ENCODE measurements at regions not wholly inside any gene's neighbourhood (a gene's known extent, or its start where the extent isn't known, plus 50 kb on each side); places are given as distances from the start of the nearest gene placed in this dataset.

DNA sequence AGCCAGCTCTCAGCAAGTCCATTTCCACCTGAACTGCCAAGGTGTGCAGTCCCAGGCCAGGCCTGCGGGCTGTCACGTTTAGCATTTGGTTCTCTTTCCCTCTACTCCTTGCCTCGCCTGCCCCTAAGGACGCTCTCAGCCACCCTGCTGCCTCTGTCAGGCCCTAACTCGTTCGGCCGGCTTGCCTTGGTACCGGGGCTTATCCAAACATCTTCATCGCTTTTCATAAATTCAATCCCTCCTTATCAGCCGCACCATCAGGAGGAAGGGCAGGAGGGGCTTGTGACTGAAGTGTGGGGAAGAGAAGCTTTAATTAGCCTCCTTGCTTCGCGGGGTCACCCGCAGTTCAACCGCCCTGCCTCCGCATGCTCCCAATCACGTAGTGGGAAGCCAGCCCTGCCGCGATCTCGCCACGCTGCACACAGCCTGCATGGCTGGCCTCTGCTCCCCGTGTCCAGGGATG lies 231.1 kb downstream of the SOX9 start:
- no peaks in the 10 kb centered on the region for H3K27me3 ChIP-seq
- no peaks in the 10 kb centered on the region for H3K79me2 ChIP-seq
- H3K4me2 ChIP-seq = no peak overlapping the region
- no peaks in the 10 kb centered on the region for H4K20me1 ChIP-seq (ENCODE audit: insufficient read depth, poor library complexity, severe bottlenecking)
- no peaks in the 10 kb centered on the region for H3K36me3 ChIP-seq (replicated peaks; ENCODE audit: insufficient read depth, low read depth)
- H3K4me3 ChIP-seq = no peak overlapping the region
- no peak overlapping the region for H2AFZ ChIP-seq
- TF ChIP-seq, protein P1, sequence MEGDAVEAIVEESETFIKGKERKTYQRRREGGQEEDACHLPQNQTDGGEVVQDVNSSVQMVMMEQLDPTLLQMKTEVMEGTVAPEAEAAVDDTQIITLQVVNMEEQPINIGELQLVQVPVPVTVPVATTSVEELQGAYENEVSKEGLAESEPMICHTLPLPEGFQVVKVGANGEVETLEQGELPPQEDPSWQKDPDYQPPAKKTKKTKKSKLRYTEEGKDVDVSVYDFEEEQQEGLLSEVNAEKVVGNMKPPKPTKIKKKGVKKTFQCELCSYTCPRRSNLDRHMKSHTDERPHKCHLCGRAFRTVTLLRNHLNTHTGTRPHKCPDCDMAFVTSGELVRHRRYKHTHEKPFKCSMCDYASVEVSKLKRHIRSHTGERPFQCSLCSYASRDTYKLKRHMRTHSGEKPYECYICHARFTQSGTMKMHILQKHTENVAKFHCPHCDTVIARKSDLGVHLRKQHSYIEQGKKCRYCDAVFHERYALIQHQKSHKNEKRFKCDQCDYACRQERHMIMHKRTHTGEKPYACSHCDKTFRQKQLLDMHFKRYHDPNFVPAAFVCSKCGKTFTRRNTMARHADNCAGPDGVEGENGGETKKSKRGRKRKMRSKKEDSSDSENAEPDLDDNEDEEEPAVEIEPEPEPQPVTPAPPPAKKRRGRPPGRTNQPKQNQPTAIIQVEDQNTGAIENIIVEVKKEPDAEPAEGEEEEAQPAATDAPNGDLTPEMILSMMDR (IDR thresholded peaks at IDR 0.05; ENCODE audit: poor library complexity) = no peak
- TF ChIP-seq EZH2 (IDR thresholded peaks at IDR 0.05; ENCODE audit: borderline replicate concordance) (no peak), EZH2phosphoT487 (IDR thresholded peaks at IDR 0.05; ENCODE audit: low read depth, severe bottlenecking, unreplicated experiment) (no peak)
- H3K4me1 ChIP-seq (ENCODE audit: insufficient read depth) = peaks cover 17% of the 10 kb centered on the region
- DNase-seq (ENCODE audit: low spot score) = no peak
- no peaks in the 10 kb centered on the region for H3K9me3 ChIP-seq (ENCODE audit: low read depth)
- H3K27ac ChIP-seq = no peak overlapping the region
- H3K9me2 ChIP-seq (replicated peaks; ENCODE audit: insufficient read depth) = no peaks in the 10 kb centered on the region
- 53% methylated on average over 21 of the region's 21 CpGs for WGBS (ENCODE audit: low lambda C conversion rate, missing lambda C conversion rate)

DNA sequence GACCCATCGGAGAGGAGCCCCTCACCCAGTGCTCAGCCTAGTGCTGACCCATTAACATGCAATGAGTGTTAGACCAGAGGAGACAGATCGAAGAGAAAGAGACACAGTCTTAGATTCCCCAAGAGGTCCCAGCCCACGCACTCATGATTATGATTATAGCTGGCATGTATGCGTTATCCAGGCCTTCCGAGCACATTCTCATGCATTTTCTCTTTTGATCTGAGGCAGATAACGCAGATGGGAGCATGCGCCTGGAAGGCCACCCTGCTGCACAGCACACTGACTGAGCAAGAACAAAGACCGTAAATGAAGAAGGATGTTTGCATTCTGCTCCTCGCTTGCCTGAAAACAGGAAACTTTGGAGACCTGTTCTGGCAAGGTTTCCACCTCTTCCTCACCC lies 232.7 kb downstream of the SOX9 start:
- 67% methylated on average over 9 of the region's 9 CpGs for WGBS (ENCODE audit: low lambda C conversion rate, missing lambda C conversion rate)

DNA sequence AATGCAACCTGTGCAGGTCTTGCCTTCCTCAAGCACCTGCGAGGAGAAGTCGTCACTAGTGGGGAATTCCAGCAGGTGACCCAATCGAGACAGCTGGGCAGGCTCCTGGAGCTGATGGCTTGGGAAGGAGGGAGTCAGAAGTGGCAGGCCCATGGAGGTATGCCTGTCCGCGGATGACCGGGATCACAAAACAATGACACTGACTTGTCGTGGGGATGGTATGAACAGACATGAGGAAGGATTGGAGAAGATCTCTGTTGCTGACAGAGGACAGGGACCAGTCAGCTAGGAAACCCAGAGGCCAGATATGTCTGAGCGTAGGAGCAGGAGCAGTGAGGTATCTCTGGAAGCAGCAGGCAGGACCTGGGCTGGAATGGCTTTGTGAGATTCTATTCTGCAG lies 233.3 kb downstream of the SOX9 start:
- WGBS (ENCODE audit: low lambda C conversion rate, missing lambda C conversion rate) = 97% methylated on average over 8 of the region's 8 CpGs

More for the DNA sequence above, 232.7 kb downstream of the SOX9 start:
- Histone ChIP-seq H3K4me1 (ENCODE audit: insufficient read depth) (peaks cover 17% of the 10 kb centered on the region), H3K27ac (no peak overlapping the region), H3K9me2 (replicated peaks; ENCODE audit: insufficient read depth) (no peaks in the 10 kb centered on the region), H3K4me2 (peak overlapping the region; percentile 27), H3K27me3 (no peaks in the 10 kb centered on the region), H3K79me2 (no peaks in the 10 kb centered on the region), H2AFZ (no peak overlapping the region), H3K36me3 (replicated peaks; ENCODE audit: insufficient read depth, low read depth) (no peaks in the 10 kb centered on the region), H3K9me3 (ENCODE audit: low read depth) (no peaks in the 10 kb centered on the region), H3K4me3 (no peak overlapping the region), H4K20me1 (ENCODE audit: insufficient read depth, poor library complexity, severe bottlenecking) (no peaks in the 10 kb centered on the region)
- no peak for TF ChIP-seq EZH2phosphoT487 (IDR thresholded peaks at IDR 0.05; ENCODE audit: low read depth, severe bottlenecking, unreplicated experiment)
- no peak for DNase-seq (ENCODE audit: low spot score)

DNA sequence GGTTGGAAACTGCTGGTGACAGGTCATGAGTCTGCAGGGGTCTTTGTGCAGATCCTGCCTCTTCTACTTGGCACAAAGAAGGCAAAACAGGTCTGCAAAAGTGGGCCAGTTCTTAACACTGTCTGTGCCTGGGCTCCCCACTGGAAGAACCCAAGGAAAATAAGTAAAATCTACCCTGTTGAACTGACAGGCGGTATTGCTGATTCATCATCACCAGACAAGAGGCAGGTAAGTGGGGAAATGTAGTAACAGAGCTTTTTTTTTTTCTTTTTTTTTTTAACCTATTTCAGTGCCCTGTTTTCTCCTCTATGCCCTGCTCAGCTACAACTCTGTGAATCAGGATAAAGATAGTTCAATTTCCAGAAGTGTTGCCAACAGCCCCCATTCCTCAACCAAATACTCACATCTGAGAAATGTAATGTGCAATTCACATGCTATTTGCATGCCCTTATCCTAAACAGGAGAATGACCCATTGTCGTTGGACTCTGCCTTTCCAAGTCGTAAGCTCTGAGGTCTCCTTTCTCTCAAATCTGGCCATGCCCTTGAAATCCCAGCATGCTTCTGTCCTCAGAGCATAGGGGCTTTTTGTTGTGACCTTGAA lies 237.0 kb downstream of the SOX9 start:
- DNase-seq (ENCODE audit: low spot score) = no peak
- Histone ChIP-seq H3K36me3 (replicated peaks; ENCODE audit: insufficient read depth, low read depth) (no peaks in the 10 kb centered on the region), H3K9me2 (replicated peaks; ENCODE audit: insufficient read depth) (no peaks in the 10 kb centered on the region), H3K9me3 (ENCODE audit: low read depth) (no peaks in the 10 kb centered on the region), H3K27me3 (no peaks in the 10 kb centered on the region), H3K27ac (no peak overlapping the region), H3K4me3 (no peak overlapping the region), H3K4me2 (no peak overlapping the region), H3K4me1 (ENCODE audit: insufficient read depth) (no peaks in the 10 kb centered on the region), H4K20me1 (ENCODE audit: insufficient read depth, poor library complexity, severe bottlenecking) (no peaks in the 10 kb centered on the region), H2AFZ (no peak overlapping the region), H3K79me2 (no peaks in the 10 kb centered on the region)
- WGBS (ENCODE audit: low lambda C conversion rate, missing lambda C conversion rate) = 93% methylated on average over 3 of the region's 3 CpGs
- no peak for TF ChIP-seq EZH2 (IDR thresholded peaks at IDR 0.05; ENCODE audit: borderline replicate concordance)
- TF ChIP-seq, protein P1 (IDR thresholded peaks at IDR 0.05; ENCODE audit: poor library complexity) = no peak
- no peak for TF ChIP-seq EZH2phosphoT487 (IDR thresholded peaks at IDR 0.05; ENCODE audit: low read depth, severe bottlenecking, unreplicated experiment)

More for the DNA sequence above, 233.3 kb downstream of the SOX9 start:
- no peak overlapping the region for H3K27ac ChIP-seq
- H3K9me2 ChIP-seq (replicated peaks; ENCODE audit: insufficient read depth) = no peaks in the 10 kb centered on the region
- H2AFZ ChIP-seq = no peak overlapping the region
- H3K4me1 ChIP-seq (ENCODE audit: insufficient read depth) = peaks cover 17% of the 10 kb centered on the region
- H3K36me3 ChIP-seq (replicated peaks; ENCODE audit: insufficient read depth, low read depth) = no peaks in the 10 kb centered on the region
- no peaks in the 10 kb centered on the region for H3K27me3 ChIP-seq
- H3K9me3 ChIP-seq (ENCODE audit: low read depth) = no peaks in the 10 kb centered on the region
- H4K20me1 ChIP-seq (ENCODE audit: insufficient read depth, poor library complexity, severe bottlenecking) = no peaks in the 10 kb centered on the region
- H3K4me2 ChIP-seq = no peak overlapping the region
- TF ChIP-seq EZH2phosphoT487 (IDR thresholded peaks at IDR 0.05; ENCODE audit: low read depth, severe bottlenecking, unreplicated experiment) (no peak), EZH2 (IDR thresholded peaks at IDR 0.05; ENCODE audit: borderline replicate concordance) (no peak)
- TF ChIP-seq, protein P1 (IDR thresholded peaks at IDR 0.05; ENCODE audit: poor library complexity) = no peak
- DNase-seq (ENCODE audit: low spot score) = no peak
- no peak overlapping the region for H3K4me3 ChIP-seq
- no peaks in the 10 kb centered on the region for H3K79me2 ChIP-seq
